ENCODE measurements at regions not wholly inside any gene's neighbourhood (a gene's known extent, or its start where the extent isn't known, plus 50 kb on each side); places are given as distances from the start of the nearest gene placed in this dataset.

DNA sequence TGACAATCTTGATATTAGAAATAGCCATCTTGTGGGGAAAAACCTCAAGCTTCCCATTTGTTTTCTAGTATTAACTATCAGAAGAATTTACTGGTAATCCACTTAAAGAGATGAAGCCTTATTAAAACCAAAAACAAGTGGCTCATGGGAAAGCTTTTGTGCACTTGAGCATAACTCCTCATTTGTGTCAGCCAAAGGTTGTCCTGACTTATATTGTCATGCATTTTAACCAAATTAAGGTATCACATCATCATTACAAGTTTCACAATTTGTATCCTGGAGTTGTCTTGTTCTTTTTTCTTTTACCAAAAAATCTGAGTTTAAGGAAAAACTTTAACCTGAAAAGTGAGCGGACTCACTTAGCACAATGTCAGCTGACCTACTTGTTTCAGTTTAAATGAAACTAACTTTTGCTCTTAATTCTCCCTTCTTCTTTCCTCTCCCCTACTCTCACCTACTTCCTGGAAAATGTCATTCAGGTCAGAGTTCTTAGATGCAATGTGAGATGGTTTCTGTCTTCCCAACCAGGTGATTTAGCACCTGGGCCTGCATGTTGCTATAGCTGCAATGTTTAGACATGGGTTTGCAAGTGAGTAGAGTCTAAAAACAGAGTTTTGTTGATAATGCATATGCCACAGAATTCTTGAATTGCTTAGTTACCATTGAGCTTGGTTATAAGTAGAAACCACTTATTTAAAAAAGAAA is 82.8 kb downstream of the TNFAIP3 start:
- H3K27ac ChIP-seq = no peak overlapping the region
- TF ChIP-seq ZFX (IDR thresholded peaks at IDR 0.05) = no peak
- TF ChIP-seq, protein P1, sequence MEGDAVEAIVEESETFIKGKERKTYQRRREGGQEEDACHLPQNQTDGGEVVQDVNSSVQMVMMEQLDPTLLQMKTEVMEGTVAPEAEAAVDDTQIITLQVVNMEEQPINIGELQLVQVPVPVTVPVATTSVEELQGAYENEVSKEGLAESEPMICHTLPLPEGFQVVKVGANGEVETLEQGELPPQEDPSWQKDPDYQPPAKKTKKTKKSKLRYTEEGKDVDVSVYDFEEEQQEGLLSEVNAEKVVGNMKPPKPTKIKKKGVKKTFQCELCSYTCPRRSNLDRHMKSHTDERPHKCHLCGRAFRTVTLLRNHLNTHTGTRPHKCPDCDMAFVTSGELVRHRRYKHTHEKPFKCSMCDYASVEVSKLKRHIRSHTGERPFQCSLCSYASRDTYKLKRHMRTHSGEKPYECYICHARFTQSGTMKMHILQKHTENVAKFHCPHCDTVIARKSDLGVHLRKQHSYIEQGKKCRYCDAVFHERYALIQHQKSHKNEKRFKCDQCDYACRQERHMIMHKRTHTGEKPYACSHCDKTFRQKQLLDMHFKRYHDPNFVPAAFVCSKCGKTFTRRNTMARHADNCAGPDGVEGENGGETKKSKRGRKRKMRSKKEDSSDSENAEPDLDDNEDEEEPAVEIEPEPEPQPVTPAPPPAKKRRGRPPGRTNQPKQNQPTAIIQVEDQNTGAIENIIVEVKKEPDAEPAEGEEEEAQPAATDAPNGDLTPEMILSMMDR (conservative IDR thresholded peaks at IDR 0.05) = no peak

DNA sequence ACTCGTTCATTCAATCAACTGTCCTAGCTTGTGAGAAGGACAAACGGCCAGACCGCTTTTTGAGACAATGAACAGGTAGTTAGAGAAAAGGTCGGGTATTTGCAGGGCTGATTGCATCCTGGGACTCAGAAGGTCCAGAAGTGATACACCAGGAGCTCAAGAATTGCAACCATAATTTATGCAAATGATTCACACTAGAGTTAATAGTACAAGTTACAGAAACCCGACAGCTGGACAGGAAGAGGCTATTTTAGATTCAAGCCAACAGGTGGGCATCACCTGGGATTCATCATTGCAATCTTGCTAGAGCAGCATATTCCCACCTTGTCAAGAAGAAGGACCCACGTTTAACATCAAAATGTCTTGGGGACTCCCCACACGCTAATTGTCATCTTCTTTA is 83.5 kb downstream of the TNFAIP3 start:
- no peak overlapping the region for H3K27ac ChIP-seq
- TF ChIP-seq, protein P1 (conservative IDR thresholded peaks at IDR 0.05) = no peak

DNA sequence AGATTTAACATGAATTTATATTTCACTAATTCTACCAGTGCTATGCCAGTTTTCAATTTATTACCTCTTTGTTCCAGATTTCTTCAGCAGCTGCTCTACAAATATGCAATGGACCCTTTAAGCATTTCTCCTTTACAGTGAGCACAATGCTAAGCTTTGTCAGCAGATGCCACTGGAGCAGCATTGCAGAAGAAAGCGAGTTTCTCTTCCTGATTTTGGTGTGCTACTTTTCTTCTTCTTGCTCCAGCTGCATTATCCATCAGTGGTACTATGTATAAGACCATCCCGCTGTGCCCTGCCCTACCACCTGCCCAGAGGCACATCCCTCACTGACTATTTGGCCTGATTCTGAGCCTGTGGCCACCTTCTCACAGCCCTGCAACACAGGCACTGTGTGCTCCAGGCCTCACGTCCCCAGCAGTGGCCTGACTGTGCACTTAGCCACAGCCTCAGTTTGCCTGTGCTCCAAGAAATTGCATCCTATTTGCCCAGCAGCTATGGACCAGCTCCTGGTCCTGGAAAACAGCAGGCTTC is 84.1 kb downstream of the TNFAIP3 start:
- TF ChIP-seq ZFX (IDR thresholded peaks at IDR 0.05) = no peak
- TF ChIP-seq, protein P1 (conservative IDR thresholded peaks at IDR 0.05) = no peak
- no peak overlapping the region for H3K27ac ChIP-seq

DNA sequence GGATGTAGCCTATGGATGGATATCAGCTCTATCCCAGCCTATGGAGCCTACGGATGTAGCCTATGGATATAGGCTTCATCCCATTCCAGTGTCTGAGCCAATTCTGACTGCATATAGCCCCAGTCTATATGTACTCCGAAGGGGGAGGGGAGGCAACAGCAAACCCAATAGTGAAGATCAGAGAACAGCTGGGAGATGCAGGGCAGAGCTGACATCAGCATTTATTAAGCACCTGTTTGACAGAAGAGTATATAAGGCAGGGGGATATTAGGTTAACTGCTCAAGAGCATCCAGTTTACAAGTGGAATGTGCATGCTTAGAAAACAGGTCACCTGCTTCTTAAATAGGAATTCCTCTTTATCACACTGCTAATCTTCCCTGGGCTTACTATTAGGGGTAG is 85.2 kb downstream of the TNFAIP3 start:
- no peak for TF ChIP-seq ZFX (IDR thresholded peaks at IDR 0.05)
- TF ChIP-seq, protein P1 (conservative IDR thresholded peaks at IDR 0.05) = no peak
- H3K27ac ChIP-seq = no peak overlapping the region

DNA sequence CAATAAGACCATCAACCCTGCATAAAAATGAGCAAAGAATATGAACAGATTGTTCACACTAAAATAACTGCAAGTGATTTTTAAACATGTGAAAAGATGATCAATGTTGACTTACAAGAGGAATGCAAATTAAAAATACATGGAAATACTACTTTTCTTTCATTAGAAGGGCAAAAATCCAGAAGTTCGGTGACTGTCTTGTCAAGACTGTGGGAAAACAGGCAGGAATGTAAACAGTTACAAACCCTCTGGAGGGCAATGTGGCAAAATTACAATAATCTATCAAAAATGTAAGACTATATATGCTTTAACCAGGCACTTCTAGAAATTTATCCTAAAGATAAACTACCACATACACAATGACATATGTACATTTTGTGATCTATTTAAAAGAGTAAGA is 86.7 kb downstream of the TNFAIP3 start:
- TF ChIP-seq, protein P1 (conservative IDR thresholded peaks at IDR 0.05) = no peak
- TF ChIP-seq ZFX (IDR thresholded peaks at IDR 0.05) = no peak
- H3K27ac ChIP-seq = no peak overlapping the region

DNA sequence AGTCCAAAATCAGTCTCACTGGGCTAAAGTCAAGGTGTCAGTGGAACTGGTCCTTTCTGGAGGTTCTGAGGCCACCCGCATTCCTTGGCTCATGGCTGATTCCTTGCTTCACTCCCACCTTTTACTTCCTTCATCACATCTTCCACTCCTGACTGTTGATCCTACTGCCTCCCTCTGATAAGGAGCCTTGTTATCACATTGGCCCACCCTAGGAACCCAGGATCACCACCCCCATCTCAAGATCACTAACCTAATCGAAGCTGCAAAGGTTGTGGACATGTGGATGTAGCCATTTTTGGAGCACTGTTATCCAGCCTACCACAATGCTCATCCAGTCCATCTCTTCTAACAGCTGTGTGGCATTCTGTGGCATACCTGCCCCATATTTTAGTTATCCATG is 87.2 kb downstream of the TNFAIP3 start:
- no peak for TF ChIP-seq ZFX (IDR thresholded peaks at IDR 0.05)
- TF ChIP-seq, protein P1 (conservative IDR thresholded peaks at IDR 0.05) = no peak
- H3K27ac ChIP-seq = no peak overlapping the region

DNA sequence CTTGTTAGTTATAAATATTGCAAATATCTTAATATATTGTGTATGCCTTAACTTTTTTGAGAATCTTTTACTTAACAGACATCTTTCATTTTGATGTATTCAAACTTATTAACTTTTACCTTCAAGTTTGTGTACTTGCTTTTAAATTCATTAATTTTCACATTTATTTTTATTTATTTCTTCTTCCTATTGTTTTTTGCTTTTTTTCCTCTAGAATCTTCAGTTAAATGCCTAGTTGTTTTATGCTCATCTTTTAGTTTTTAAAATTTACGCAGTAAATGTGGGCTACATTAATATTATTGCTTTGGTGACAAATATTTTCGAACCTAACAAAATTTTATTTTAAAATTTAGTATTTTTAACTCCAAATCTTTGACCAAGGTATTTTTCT is 89.0 kb downstream of the TNFAIP3 start:
- TF ChIP-seq ZFX (IDR thresholded peaks at IDR 0.05) = no peak
- TF ChIP-seq, protein P1 (conservative IDR thresholded peaks at IDR 0.05) = no peak
- no peak overlapping the region for H3K27ac ChIP-seq

Data from C4-2B (cell line).